Prostate gland (tissue), 2 donors: ENCODE measurements at regions not wholly inside any gene's neighbourhood (a gene's known extent, or its start where the extent isn't known, plus 50 kb on each side); places are given as distances from the start of the nearest gene placed in this dataset.

Source experiments
- DNase-seq: peaks from one replicate; pipeline ENCODE4 v3.0.0-alpha.2; 2019; ENCODE audit warnings: low spot score
- H3K27ac ChIP-seq, 2 donors: fragments of 200-600 bp; sonication (generic); 2 replicates each; pipeline ENCODE4 v1.5.1; 2017 to 2019
- H3K27me3 ChIP-seq: fragments of 200-600 bp; sonication (generic); replicated peaks from 2 replicates; pipeline ENCODE4 v1.5.1; 2019; ENCODE audit not compliant: insufficient read depth
- H3K36me3 ChIP-seq, 2 donors: fragments of 200-600 bp; sonication (generic); 1 replicate in 1 of 2; 2 replicates in 1 of 2; pipeline versions ENCODE4 v1.5.1 to v1.8.1; 2017 to 2019
- H3K4me1 ChIP-seq: fragments of 200-600 bp; sonication (generic); replicated peaks from 2 replicates; pipeline ENCODE4 v1.5.1; 2019
- H3K4me3 ChIP-seq, 2 donors: fragments of 200-600 bp; sonication (generic); 2 replicates each; pipeline ENCODE4 v1.5.1; 2017 to 2019
- H3K9me3 ChIP-seq: fragments of 200-600 bp; sonication (generic); 2 replicates; pipeline ENCODE4 v1.5.1; 2017
- CTCF ChIP-seq, 4 experiments: fragments of 200-600 bp in 2 of 4; fragments of 450-650 bp in 2 of 4; sonication (generic) in 2 of 4; IDR thresholded peaks; 1 replicate in 3 of 4; 2 replicates in 1 of 4; pipeline ENCODE4 v1.5.1; 2016 to 2019; ENCODE audit warnings: antibody characterized with exemption in 4 of 4, mild to moderate bottlenecking in 2 of 4, moderate library complexity in 2 of 4
- POLR2A ChIP-seq: fragments of 450-650 bp; IDR thresholded peaks from one replicate; pipeline ENCODE4 v1.6.1; 2016; ENCODE audit warnings: antibody characterized with exemption, mild to moderate bottlenecking
- POLR2AphosphoS5 ChIP-seq: sonication (generic); formaldehyde crosslinking; IDR thresholded peaks from one replicate; pipeline ENCODE4 v1.6.1; 2017; ENCODE audit warnings: antibody characterized with exemption
- WGBS: methylation state at CpG from one replicate; pipeline ENCODE4 v1.1.5; 2018; 5-methylcytosine and 5-hydroxymethylcytosine counted together
- intact Hi-C: fragments of 100-400 bp; cut with DNase I; formaldehyde crosslinking; loops from one replicate; pipeline ENCODE4 v1.14.2; 2022

GRCh38 chr12:115470526-115470925 is 786.6 kb upstream of the TBX3 start:
- TF ChIP-seq POLR2A (no peak), POLR2AphosphoS5 (no peak), CTCF (IDR thresholded peaks at IDR 0.05) (no peak)
- Histone ChIP-seq H3K9me3 (no peaks in the 10 kb centered on the region), H3K4me3 (no peak overlapping the region), H3K27ac (no peak overlapping the region), H3K36me3 (no peaks in the 10 kb centered on the region), H3K4me1 (peaks cover 2% of the 10 kb centered on the region), H3K27me3 (no peaks in the 10 kb centered on the region)
- intact Hi-C loops, result no loop called here
- WGBS, result 79% methylated on average over 11 of the region's 11 CpGs
- DNase-seq, result no peak

GRCh38 chr12:115468087-115468510 is 784.1 kb upstream of the TBX3 start:
- TF ChIP-seq POLR2AphosphoS5, result no peak
- peak in 2 of 4 experiments; percentile 12 to 41 for TF ChIP-seq CTCF (IDR thresholded peaks at IDR 0.05)
- no peaks in the 10 kb centered on the region for H3K36me3 ChIP-seq
- H3K27me3 ChIP-seq, result no peaks in the 10 kb centered on the region
- intact Hi-C loops, result no loop called here
- H3K9me3 ChIP-seq, result no peaks in the 10 kb centered on the region
- 81% methylated on average over 4 of the region's 4 CpGs for WGBS
- no peak overlapping the region for H3K27ac ChIP-seq
- H3K4me3 ChIP-seq, result no peak overlapping the region
- DNase-seq, result no peak
- no peaks in the 10 kb centered on the region for H3K4me1 ChIP-seq

GRCh38 chr12:115467531-115467930 is 783.6 kb upstream of the TBX3 start:
- TF ChIP-seq POLR2AphosphoS5 (no peak), CTCF (IDR thresholded peaks at IDR 0.05) (no peak), POLR2A (no peak)
- intact Hi-C loops, result no loop called here
- WGBS, result 98% methylated on average over 2 of the region's 2 CpGs

GRCh38 chr12:115466076-115466475 is 782.1 kb upstream of the TBX3 start:
- Histone ChIP-seq H3K4me1 (no peaks in the 10 kb centered on the region), H3K27me3 (no peaks in the 10 kb centered on the region), H3K36me3 (no peaks in the 10 kb centered on the region), H3K4me3 (no peak overlapping the region), H3K9me3 (no peaks in the 10 kb centered on the region), H3K27ac (no peak overlapping the region)
- intact Hi-C loops, result no loop called here
- TF ChIP-seq CTCF (IDR thresholded peaks at IDR 0.05), result no peak
- TF ChIP-seq POLR2A, result no peak
- TF ChIP-seq POLR2AphosphoS5, result no peak
- no peak for DNase-seq
- WGBS, result 70% methylated on average over 4 of the region's 4 CpGs

More at GRCh38 chr12:115467531-115467930, 783.6 kb upstream of the TBX3 start:
- Histone ChIP-seq H3K9me3 (no peaks in the 10 kb centered on the region), H3K4me1 (no peaks in the 10 kb centered on the region), H3K4me3 (no peak overlapping the region), H3K27me3 (no peaks in the 10 kb centered on the region), H3K36me3 (no peaks in the 10 kb centered on the region), H3K27ac (no peak overlapping the region)
- no peak for DNase-seq

- H3K9me3 ChIP-seq, result no peaks in the 10 kb centered on the region
- no peak overlapping the region for H3K27ac ChIP-seq
- H3K27me3 ChIP-seq, result no peaks in the 10 kb centered on the region
- WGBS, result 38% methylated on average over 7 of the region's 7 CpGs
- no peak overlapping the region for H3K4me3 ChIP-seq
- no peak for DNase-seq
- intact Hi-C loops, result no loop called here
- TF ChIP-seq CTCF (IDR thresholded peaks at IDR 0.05) (no peak), POLR2AphosphoS5 (no peak), POLR2A (no peak)
- H3K4me1 ChIP-seq, result no peaks in the 10 kb centered on the region
- H3K36me3 ChIP-seq, result no peaks in the 10 kb centered on the region
These were observed 780.7 kb upstream of the TBX3 start for GRCh38 chr12:115464661-115465060.
